OCI-LY3 (cell line): ENCODE measurements at regions not wholly inside any gene's neighbourhood (a gene's known extent, or its start where the extent isn't known, plus 50 kb on each side); places are given as distances from the start of the nearest gene placed in this dataset.
"Not testable (repeated sequence)": the region's sequence is repeated elsewhere in the genome, so short reads cannot be mapped to it uniquely, and the experiment has no call there.

Source experiments
- H2AFZ ChIP-seq: fragments of 200-600, 300-600 bp; shearing (Covaris generic); 2 replicates; pipeline ENCODE4 v1.6.0; 2014; ENCODE audit warnings: antibody characterized with exemption, low read depth, low read length
- H3K27ac ChIP-seq: fragments of 200-600, 300-600 bp; sonication (generic); 2 replicates; pipeline ENCODE4 v1.5.1; 2014; ENCODE audit warnings: mild to moderate bottlenecking, low read length, moderate library complexity, mixed read lengths
- H3K27me3 ChIP-seq: fragments of 200-600, 300-600 bp; sonication (generic); 2 replicates; pipeline ENCODE4 v1.6.1; 2014; ENCODE audit warnings: low read depth, low read length, mixed read lengths
- H3K36me3 ChIP-seq: fragments of 200-600, 300-600 bp; sonication (generic); replicated peaks from 2 replicates; pipeline ENCODE3; 2014; ENCODE audit warnings: low read depth, low read length, mixed read lengths
- H3K4me1 ChIP-seq: fragments of 300-600, 200-600 bp; sonication (generic); 2 replicates; pipeline ENCODE4 v1.6.1; 2014; ENCODE audit warnings: low read length, mixed read lengths
- H3K4me2 ChIP-seq: fragments of 200-600, 300-600 bp; sonication (generic); 2 replicates; pipeline ENCODE4 v1.6.1; 2014; ENCODE audit warnings: low read length, mixed read lengths
- H3K4me3 ChIP-seq: fragments of 300-600, 200-600 bp; sonication (generic); 2 replicates; pipeline ENCODE4 v1.5.1; 2014; ENCODE audit warnings: antibody characterized with exemption, mild to moderate bottlenecking, low read length, moderate library complexity
- H3K79me2 ChIP-seq: fragments of 300-600, 200-600 bp; shearing (Covaris generic); 2 replicates; pipeline ENCODE4 v1.6.1; 2014; ENCODE audit warnings: mild to moderate bottlenecking, low read length, mixed read lengths
- H3K9ac ChIP-seq: fragments of 300-600, 200-600 bp; shearing (Covaris generic); 2 replicates; pipeline ENCODE4 v1.6.0; 2014; ENCODE audit warnings: mild to moderate bottlenecking, low read length, moderate library complexity
- H3K9me3 ChIP-seq: fragments of 200-600, 300-600 bp; shearing (Covaris generic); 2 replicates; pipeline ENCODE4 v1.6.1; 2014; ENCODE audit warnings: low read length, mixed read lengths; ENCODE audit not compliant: insufficient read depth
- H4K20me1 ChIP-seq: fragments of 200-600, 300-600 bp; sonication (generic); 2 replicates; pipeline ENCODE4 v1.6.1; 2016; ENCODE audit warnings: low read length, mixed read lengths; ENCODE audit not compliant: insufficient read depth
- CTCF ChIP-seq: fragments of 200-600, 300-600 bp; sonication (generic); IDR thresholded peaks from 2 replicates; pipeline ENCODE4 v1.5.1; 2014; ENCODE audit warnings: antibody characterized with exemption, low read length, low read depth
- EZH2phosphoT487 ChIP-seq: fragments of 200-600 bp; shearing (Covaris generic); IDR thresholded peaks from 2 replicates; pipeline ENCODE4 v1.6.1; 2018; ENCODE audit warnings: antibody characterized with exemption, mixed run types, low read depth

GRCh38 chr19:23597661-23598060 is 89.4 kb downstream of the ZNF675 start:
- no peak overlapping the region for H3K9ac ChIP-seq
- no peak overlapping the region for H2AFZ ChIP-seq
- no peaks in the 10 kb centered on the region for H3K36me3 ChIP-seq
- no peak for TF ChIP-seq CTCF
- no peak for TF ChIP-seq EZH2phosphoT487
- H3K9me3 ChIP-seq, result no peaks in the 10 kb centered on the region
- H3K27ac ChIP-seq, result no peak overlapping the region
- H4K20me1 ChIP-seq, result no peaks in the 10 kb centered on the region
- no peaks in the 10 kb centered on the region for H3K4me1 ChIP-seq
- H3K4me2 ChIP-seq, result no peak overlapping the region
- no peaks in the 10 kb centered on the region for H3K27me3 ChIP-seq
- H3K79me2 ChIP-seq, result no peaks in the 10 kb centered on the region
- no peak overlapping the region for H3K4me3 ChIP-seq

GRCh38 chr19:23596872-23597271 is 90.1 kb downstream of the ZNF675 start:
- no peaks in the 10 kb centered on the region for H3K36me3 ChIP-seq
- no peaks in the 10 kb centered on the region for H4K20me1 ChIP-seq
- H3K4me1 ChIP-seq, result no peaks in the 10 kb centered on the region
- no peak overlapping the region for H2AFZ ChIP-seq
- H3K9ac ChIP-seq, result no peak overlapping the region
- H3K4me2 ChIP-seq, result no peak overlapping the region
- H3K79me2 ChIP-seq, result no peaks in the 10 kb centered on the region
- no peaks in the 10 kb centered on the region for H3K9me3 ChIP-seq
- TF ChIP-seq CTCF, result no peak
- no peak for TF ChIP-seq EZH2phosphoT487
- H3K4me3 ChIP-seq, result no peak overlapping the region
- H3K27me3 ChIP-seq, result no peaks in the 10 kb centered on the region
- no peak overlapping the region for H3K27ac ChIP-seq

- not testable (repeated sequence) for H3K9ac ChIP-seq, H3K4me2 ChIP-seq, H2AFZ ChIP-seq, H3K36me3 ChIP-seq, H3K9me3 ChIP-seq, H4K20me1 ChIP-seq, H3K79me2 ChIP-seq, H3K4me1 ChIP-seq, H3K4me3 ChIP-seq, H3K27me3 ChIP-seq, H3K27ac ChIP-seq
Measured at GRCh38 chr19:23594311-23594710, 92.7 kb downstream of the ZNF675 start.

GRCh38 chr19:23587546-23587945 is 99.5 kb downstream of the ZNF675 start:
- Histone ChIP-seq H3K4me3 (no peak overlapping the region), H3K9me3 (peaks cover 14% of the 10 kb centered on the region), H3K9ac (no peak overlapping the region), H3K4me1 (no peaks in the 10 kb centered on the region), H4K20me1 (no peaks in the 10 kb centered on the region), H3K27me3 (no peaks in the 10 kb centered on the region), H3K27ac (no peak overlapping the region), H2AFZ (no peak overlapping the region), H3K36me3 (no peaks in the 10 kb centered on the region), H3K4me2 (no peak overlapping the region), H3K79me2 (no peaks in the 10 kb centered on the region)
- TF ChIP-seq CTCF (no peak), EZH2phosphoT487 (no peak)

- H3K4me1 ChIP-seq, result no peaks in the 10 kb centered on the region
- no peak overlapping the region for H3K27ac ChIP-seq
- H3K79me2 ChIP-seq, result no peaks in the 10 kb centered on the region
- H4K20me1 ChIP-seq, result no peaks in the 10 kb centered on the region
- no peak overlapping the region for H3K9ac ChIP-seq
- H2AFZ ChIP-seq, result no peak overlapping the region
- H3K4me2 ChIP-seq, result no peak overlapping the region
- no peak for TF ChIP-seq EZH2phosphoT487
- TF ChIP-seq CTCF, result no peak
- H3K27me3 ChIP-seq, result no peaks in the 10 kb centered on the region
- no peaks in the 10 kb centered on the region for H3K36me3 ChIP-seq
- no peak overlapping the region for H3K4me3 ChIP-seq
- peaks cover 9% of the 10 kb centered on the region; the same call in 1 of the 2 replicates for H3K9me3 ChIP-seq
Measured at GRCh38 chr19:23577501-23577900, 109.5 kb downstream of the ZNF675 start.
